ENCODE measurements at regions not wholly inside any gene's neighbourhood (a gene's known extent, or its start where the extent isn't known, plus 50 kb on each side); places are given as distances from the start of the nearest gene placed in this dataset.

DNA sequence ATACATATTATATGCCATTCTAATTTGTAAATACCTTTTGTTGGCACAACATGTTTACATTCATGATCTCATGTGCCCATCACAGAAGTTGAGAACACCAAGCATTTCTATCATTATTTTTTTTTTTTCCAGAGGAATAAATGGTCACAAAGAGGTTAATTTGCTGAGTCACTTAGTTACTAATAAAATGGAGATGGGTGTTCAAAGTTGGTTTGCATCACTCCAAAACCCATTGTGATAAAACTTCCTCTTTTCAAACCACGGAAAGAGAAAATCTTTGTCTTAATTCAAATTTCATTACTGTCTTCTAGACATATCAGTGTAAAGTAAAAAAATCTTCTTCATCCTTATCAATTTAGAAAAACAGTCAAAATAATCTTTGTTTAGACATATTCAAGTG is 636.8 kb upstream of the CCDC179 start:
- TF ChIP-seq, protein P1, sequence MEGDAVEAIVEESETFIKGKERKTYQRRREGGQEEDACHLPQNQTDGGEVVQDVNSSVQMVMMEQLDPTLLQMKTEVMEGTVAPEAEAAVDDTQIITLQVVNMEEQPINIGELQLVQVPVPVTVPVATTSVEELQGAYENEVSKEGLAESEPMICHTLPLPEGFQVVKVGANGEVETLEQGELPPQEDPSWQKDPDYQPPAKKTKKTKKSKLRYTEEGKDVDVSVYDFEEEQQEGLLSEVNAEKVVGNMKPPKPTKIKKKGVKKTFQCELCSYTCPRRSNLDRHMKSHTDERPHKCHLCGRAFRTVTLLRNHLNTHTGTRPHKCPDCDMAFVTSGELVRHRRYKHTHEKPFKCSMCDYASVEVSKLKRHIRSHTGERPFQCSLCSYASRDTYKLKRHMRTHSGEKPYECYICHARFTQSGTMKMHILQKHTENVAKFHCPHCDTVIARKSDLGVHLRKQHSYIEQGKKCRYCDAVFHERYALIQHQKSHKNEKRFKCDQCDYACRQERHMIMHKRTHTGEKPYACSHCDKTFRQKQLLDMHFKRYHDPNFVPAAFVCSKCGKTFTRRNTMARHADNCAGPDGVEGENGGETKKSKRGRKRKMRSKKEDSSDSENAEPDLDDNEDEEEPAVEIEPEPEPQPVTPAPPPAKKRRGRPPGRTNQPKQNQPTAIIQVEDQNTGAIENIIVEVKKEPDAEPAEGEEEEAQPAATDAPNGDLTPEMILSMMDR (IDR thresholded peaks at IDR 0.05) = no peak
- TF ChIP-seq POLR2A (IDR thresholded peaks at IDR 0.05) (no peak), EP300 (IDR thresholded peaks at IDR 0.05) (no peak)

All from stomach (tissue), 4 donors.